GM13976 (cell line): ENCODE measurements at regions not wholly inside any gene's neighbourhood (a gene's known extent, or its start where the extent isn't known, plus 50 kb on each side); places are given as distances from the start of the nearest gene placed in this dataset.

Source experiments
- DNase-seq: peaks from one replicate; pipeline ENCODE4 v3.0.0; 2012; ENCODE audit warnings: low spot score
- CTCF ChIP-seq: IDR thresholded peaks from 2 replicates; pipeline ENCODE4 v1.5.1; 2012; ENCODE audit warnings: borderline replicate concordance, mild to moderate bottlenecking; ENCODE audit not compliant: insufficient read depth; ENCODE audit errors: extremely low read depth, missing control alignments, control extremely low read depth
- in situ Hi-C: fragments of 300-500 bp; cut with MboI; formaldehyde crosslinking; loops from one replicate; pipeline ENCODE4 v1.12.0; 2022; ENCODE audit warnings: low sequenced_read_pairs, mixed read lengths, inconsistent platforms; ENCODE audit not compliant: unreplicated experiment

- no peak for TF ChIP-seq CTCF
- in situ Hi-C loops: no loop called here
- no peak for DNase-seq
These were observed 139.2 kb downstream of the LINC00632 start for GRCh38 chrX:140848800-140849199.

- no peak for TF ChIP-seq CTCF
- in situ Hi-C loops: no loop called here
- DNase-seq: no peak
These were observed 141.7 kb upstream of the SPANXB1 start for GRCh38 chrX:140860718-140861117.

GRCh38 chrX:140866446-140866845 lies 135.9 kb upstream of the SPANXB1 start:
- TF ChIP-seq CTCF: no peak
- DNase-seq: no peak
- in situ Hi-C loops: no loop called here

- TF ChIP-seq CTCF: no peak
- no peak for DNase-seq
- in situ Hi-C loops: no loop called here
These were observed 89.8 kb upstream of the SPANXB1 start for GRCh38 chrX:140912606-140913005.

GRCh38 chrX:140913802-140914501 lies 88.4 kb upstream of the SPANXB1 start:
- in situ Hi-C loops: no loop called here
- DNase-seq: no peak
- no peak for TF ChIP-seq CTCF

GRCh38 chrX:140916872-140917271 lies 85.5 kb upstream of the SPANXB1 start:
- no peak for TF ChIP-seq CTCF
- no peak for DNase-seq
- in situ Hi-C loops: no loop called here

- DNase-seq: no peak
- no peak for TF ChIP-seq CTCF
- in situ Hi-C loops: no loop called here
These were observed 84.9 kb upstream of the SPANXB1 start for GRCh38 chrX:140917354-140918115.
